ENCODE measurements at regions not wholly inside any gene's neighbourhood (a gene's known extent, or its start where the extent isn't known, plus 50 kb on each side); places are given as distances from the start of the nearest gene placed in this dataset.

- Histone ChIP-seq H4K91ac (ENCODE audit: insufficient read length, low read depth, low read length) (no peak overlapping the region), H3K18ac (ENCODE audit: insufficient read length, low read depth, low read length) (no peak overlapping the region), H2BK20ac (ENCODE audit: low read depth, low read length, poor library complexity, severe bottlenecking) (no peak overlapping the region), H4K20me1 (ENCODE audit: control insufficient read depth, insufficient read depth, insufficient read length) (no peaks in the 10 kb centered on the region), H3K4me2 (ENCODE audit: insufficient read depth, insufficient read length, low read length) (no peak overlapping the region), H3K9me3 (ENCODE audit: control insufficient read depth, low read depth, low read length) (no peaks in the 10 kb centered on the region), H2BK12ac (ENCODE audit: insufficient read length, low read depth, low read length) (no peak overlapping the region), H2BK120ac (ENCODE audit: low read depth, low read length, poor library complexity, severe bottlenecking) (no peak overlapping the region), H4K5ac (ENCODE audit: insufficient read length, low read depth, low read length) (no peak overlapping the region), H3K79me1 (ENCODE audit: insufficient read depth, low read depth, low read length, poor library complexity, severe bottlenecking) (no peaks in the 10 kb centered on the region), H3K4ac (ENCODE audit: low read depth, low read length) (no peak overlapping the region), H3K79me2 (ENCODE audit: insufficient read depth, low read length) (no peaks in the 10 kb centered on the region), H3K4me1 (ENCODE audit: insufficient read depth, low read length) (no peaks in the 10 kb centered on the region), H2BK5ac (ENCODE audit: insufficient read length, low read length) (no peak overlapping the region), H3K56ac (ENCODE audit: insufficient read length, low read depth, low read length) (no peak overlapping the region), H2AFZ (ENCODE audit: low read length) (no peak overlapping the region), H3K23ac (ENCODE audit: insufficient read length, low read depth, low read length) (no peak overlapping the region), H3K23me2 (ENCODE audit: insufficient read length, low read depth, low read length, poor library complexity, severe bottlenecking) (no peaks in the 10 kb centered on the region), H4K8ac (replicated peaks; ENCODE audit: insufficient read length, low read depth, low read length) (no peak overlapping the region), H3K27ac (ENCODE audit: insufficient read length, low read depth, low read length) (no peak overlapping the region), H3K9ac (ENCODE audit: extremely low read depth, insufficient read length, low read length) (no peak overlapping the region), H3K14ac (ENCODE audit: insufficient read depth, low read length) (no peak overlapping the region), H3T11ph (ENCODE audit: low read length) (no peak overlapping the region), H2BK15ac (ENCODE audit: low read depth, low read length) (no peak overlapping the region), H3K27me3 (ENCODE audit: insufficient read depth, low read length) (no peaks in the 10 kb centered on the region), H2AK5ac (ENCODE audit: insufficient read length, low read length) (no peak overlapping the region)
- H3K27me3 Mint-ChIP-seq (ENCODE audit: low read depth) = no peaks in the 10 kb centered on the region
- no peak overlapping the region for H3K4me3 Mint-ChIP-seq
- H3K4me1 Mint-ChIP-seq = peaks cover 16 to 18% of the 10 kb centered on the region in 2 experiments
- no peak for TF ChIP-seq CTCF (conservative IDR thresholded peaks at IDR 0.05)
- H3K27ac Mint-ChIP-seq = no peak overlapping the region
- no peak for DNase-seq
- H3K9me3 Mint-ChIP-seq = no peaks in the 10 kb centered on the region
- WGBS (ENCODE audit: extremely low coverage, insufficient read length, low lambda C conversion rate) = no CpG with 5 or more reads among the region's 3 CpGs
- no peaks in the 10 kb centered on the region for H3K36me3 Mint-ChIP-seq (ENCODE audit: insufficient read depth in 1 of 3, low read depth in 3 of 3)
These were observed 57.8 kb upstream of the EDN1 start for GRCh38 chr6:12232339-12232738.
